ENCODE measurements at regions not wholly inside any gene's neighbourhood (a gene's known extent, or its start where the extent isn't known, plus 50 kb on each side); places are given as distances from the start of the nearest gene placed in this dataset.

- Mint-ChIP-seq H3K4me1 (peaks cover 4% of the 10 kb centered on the region), H3K27ac (no peak overlapping the region), H3K36me3 (ENCODE audit: low read depth) (no peaks in the 10 kb centered on the region), H3K4me3 (no peak overlapping the region), H3K9me3 (no peaks in the 10 kb centered on the region), H3K27me3 (peaks cover 3% of the 10 kb centered on the region)
- DNase-seq = no peak
- intact Hi-C loops (cut with micrococcal nuclease) = loop anchor here (10.0 kb wide), 1 partner anchor 913 kb away; no protein-coding TSS in a partner anchor
Measured at GRCh38 chr5:122701640-122702523, 73.0 kb upstream of the SNX2 start.

- H3K4me1 Mint-ChIP-seq = peaks cover 4% of the 10 kb centered on the region
- H3K9me3 Mint-ChIP-seq = no peaks in the 10 kb centered on the region
- H3K27ac Mint-ChIP-seq = no peak overlapping the region
- peaks cover 3% of the 10 kb centered on the region for H3K27me3 Mint-ChIP-seq
- H3K4me3 Mint-ChIP-seq = no peak overlapping the region
- intact Hi-C loops (cut with micrococcal nuclease) = loop anchor here (10.0 kb wide), 1 partner anchor 912 kb away; no protein-coding TSS in a partner anchor
- no peaks in the 10 kb centered on the region for H3K36me3 Mint-ChIP-seq (ENCODE audit: low read depth)
- no peak for DNase-seq
Measured at GRCh38 chr5:122702524-122702875, 72.4 kb upstream of the SNX2 start.

GRCh38 chr5:122703203-122703602 lies 71.7 kb upstream of the SNX2 start:
- no peak overlapping the region for H3K27ac Mint-ChIP-seq
- no peak for DNase-seq
- no peaks in the 10 kb centered on the region for H3K36me3 Mint-ChIP-seq (ENCODE audit: low read depth)
- H3K9me3 Mint-ChIP-seq = no peaks in the 10 kb centered on the region
- peaks cover 4% of the 10 kb centered on the region for H3K4me1 Mint-ChIP-seq
- no peak overlapping the region for H3K4me3 Mint-ChIP-seq
- H3K27me3 Mint-ChIP-seq = peaks cover 5% of the 10 kb centered on the region
- intact Hi-C loops (cut with micrococcal nuclease) = loop anchor here (10.0 kb wide), 1 partner anchor 912 kb away; no protein-coding TSS in a partner anchor

DNA sequence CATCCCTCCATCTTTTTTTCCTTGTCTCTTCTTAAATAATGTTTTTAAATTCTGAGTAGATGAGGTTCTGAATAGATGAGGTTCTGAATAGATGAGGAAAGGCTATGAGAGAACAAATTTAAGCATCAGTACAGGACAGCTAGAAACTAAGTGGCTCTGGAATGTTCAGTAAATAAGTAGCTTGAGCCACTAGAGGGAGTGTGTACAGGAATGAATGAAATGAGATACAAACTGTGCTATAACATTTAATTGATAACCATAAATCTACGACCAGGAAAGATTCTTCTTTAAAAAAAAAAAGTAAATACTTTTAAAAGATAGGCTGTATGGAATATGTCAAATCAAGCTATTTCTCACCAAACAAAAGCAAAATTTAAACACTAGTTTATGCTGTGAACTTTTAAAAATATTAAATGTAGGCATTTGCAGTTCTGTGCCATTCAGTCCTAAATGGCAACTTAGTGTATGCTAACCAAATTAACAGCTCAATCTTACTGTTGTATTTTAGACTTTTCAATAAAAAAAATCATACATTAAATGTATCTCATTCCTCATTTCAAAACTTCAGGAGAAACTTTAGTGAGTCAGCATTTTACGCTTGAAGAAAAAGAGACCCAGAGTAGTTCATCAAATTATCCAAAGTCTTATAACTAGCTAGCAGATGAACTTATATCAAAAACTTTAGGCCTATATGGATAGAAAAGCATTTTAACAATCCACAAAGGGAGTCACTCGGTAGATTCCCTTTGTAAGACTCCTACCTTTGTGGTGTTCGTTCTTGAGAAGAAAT lies 70.4 kb upstream of the SNX2 start:
- intact Hi-C loops (cut with micrococcal nuclease) = loop anchor here (10.0 kb wide), 1 partner anchor 910 kb away; no protein-coding TSS in a partner anchor
- no peak overlapping the region for H3K4me3 Mint-ChIP-seq
- H3K27me3 Mint-ChIP-seq = peaks cover 5% of the 10 kb centered on the region
- no peaks in the 10 kb centered on the region for H3K36me3 Mint-ChIP-seq (ENCODE audit: low read depth)
- H3K9me3 Mint-ChIP-seq = no peaks in the 10 kb centered on the region
- H3K27ac Mint-ChIP-seq = no peak overlapping the region
- DNase-seq = no peak
- H3K4me1 Mint-ChIP-seq = peaks cover 4% of the 10 kb centered on the region

DNA sequence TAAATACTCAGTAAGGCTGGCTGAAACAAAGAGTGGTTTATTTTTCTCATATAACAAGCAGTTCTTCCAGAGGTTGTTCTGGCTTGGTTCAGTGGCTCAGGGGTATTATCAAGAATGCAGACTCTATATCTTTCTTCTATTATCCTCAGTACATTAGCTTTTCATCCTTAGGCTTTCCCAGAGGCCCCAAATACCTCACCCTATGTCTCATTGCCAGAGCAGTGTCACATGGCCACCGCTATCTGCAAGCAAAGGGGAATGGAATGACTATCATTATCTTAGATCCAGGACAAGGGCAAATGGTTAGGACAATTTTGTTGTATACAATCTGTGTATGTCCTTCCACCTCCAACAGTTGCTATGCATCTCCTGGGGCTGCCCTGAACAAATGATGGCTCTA lies 69.0 kb upstream of the SNX2 start:
- peaks cover 4% of the 10 kb centered on the region for H3K4me1 Mint-ChIP-seq
- H3K9me3 Mint-ChIP-seq = no peaks in the 10 kb centered on the region
- no peak overlapping the region for H3K4me3 Mint-ChIP-seq
- no peak overlapping the region for H3K27ac Mint-ChIP-seq
- peaks cover 5% of the 10 kb centered on the region for H3K27me3 Mint-ChIP-seq
- DNase-seq = no peak
- intact Hi-C loops (cut with micrococcal nuclease) = loop anchor here (10.0 kb wide), 1 partner anchor 909 kb away; no protein-coding TSS in a partner anchor
- H3K36me3 Mint-ChIP-seq (ENCODE audit: low read depth) = no peaks in the 10 kb centered on the region

GRCh38 chr5:122707796-122708195 lies 67.1 kb upstream of the SNX2 start:
- H3K27me3 Mint-ChIP-seq = peaks cover 5% of the 10 kb centered on the region
- no peaks in the 10 kb centered on the region for H3K9me3 Mint-ChIP-seq
- no peak overlapping the region for H3K4me3 Mint-ChIP-seq
- H3K27ac Mint-ChIP-seq = no peak overlapping the region
- no peaks in the 10 kb centered on the region for H3K4me1 Mint-ChIP-seq
- DNase-seq = no peak
- intact Hi-C loops (cut with micrococcal nuclease) = loop anchor here (10.0 kb wide), 1 partner anchor 907 kb away; no protein-coding TSS in a partner anchor
- H3K36me3 Mint-ChIP-seq (ENCODE audit: low read depth) = no peaks in the 10 kb centered on the region

GRCh38 chr5:122713041-122713440 lies 61.8 kb upstream of the SNX2 start:
- Mint-ChIP-seq H3K4me3 (no peak overlapping the region), H3K27me3 (peaks cover 4% of the 10 kb centered on the region), H3K36me3 (ENCODE audit: low read depth) (no peaks in the 10 kb centered on the region), H3K4me1 (no peaks in the 10 kb centered on the region), H3K27ac (no peak overlapping the region), H3K9me3 (no peaks in the 10 kb centered on the region)
- DNase-seq = no peak
- intact Hi-C loops (cut with micrococcal nuclease) = no loop called here

DNA sequence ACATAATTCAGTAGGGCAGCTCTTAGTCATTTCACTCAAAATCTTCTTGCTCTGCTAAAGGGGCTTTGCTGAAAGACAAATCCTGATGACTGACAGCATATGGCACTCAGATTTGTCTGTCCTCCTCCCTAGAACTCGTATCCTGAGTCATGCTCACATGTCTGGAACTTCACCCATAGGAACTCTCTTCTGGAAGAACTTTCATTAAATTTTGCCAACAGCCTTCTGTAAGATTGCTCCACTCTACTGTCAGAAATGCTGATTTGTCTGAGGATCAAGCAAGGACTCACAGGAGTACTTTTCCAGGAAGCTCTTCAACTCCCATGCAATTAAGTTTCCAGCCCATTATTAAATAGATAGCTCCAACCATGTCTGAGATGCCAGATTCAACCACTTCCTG lies 59.8 kb upstream of the SNX2 start:
- DNase-seq = no peak
- Mint-ChIP-seq H3K4me3 (no peak overlapping the region), H3K27ac (no peak overlapping the region), H3K36me3 (ENCODE audit: low read depth) (no peaks in the 10 kb centered on the region), H3K9me3 (no peaks in the 10 kb centered on the region), H3K27me3 (peaks cover 7% of the 10 kb centered on the region), H3K4me1 (no peaks in the 10 kb centered on the region)
- intact Hi-C loops (cut with micrococcal nuclease) = no loop called here

DNA sequence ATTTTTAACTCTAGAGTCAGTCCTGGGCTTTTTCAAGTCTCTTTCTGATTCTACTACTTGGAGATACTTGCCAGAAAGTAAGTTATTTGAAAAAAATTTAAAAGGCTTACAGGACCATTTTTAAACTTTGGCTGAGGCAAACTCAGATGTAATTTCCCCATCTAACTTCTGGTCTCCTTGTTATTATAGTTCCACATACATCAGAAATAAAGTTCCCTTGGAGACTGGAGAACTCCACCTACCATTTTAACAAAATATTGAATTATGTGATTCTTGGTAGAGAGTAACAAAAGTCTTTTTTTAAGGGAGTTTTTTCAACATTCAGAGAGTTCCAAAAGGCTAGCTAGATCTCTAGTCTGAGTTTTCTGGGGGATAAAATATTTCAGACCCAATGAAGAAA lies 56.3 kb upstream of the SNX2 start:
- intact Hi-C loops (cut with micrococcal nuclease) = no loop called here

GRCh38 chr5:122719991-122720746 lies 54.7 kb upstream of the SNX2 start:
- intact Hi-C loops (cut with micrococcal nuclease) = no loop called here
- no peak for DNase-seq
- Mint-ChIP-seq H3K9me3 (no peaks in the 10 kb centered on the region), H3K4me1 (peaks cover 2% of the 10 kb centered on the region), H3K27ac (no peak overlapping the region), H3K27me3 (peaks cover 5% of the 10 kb centered on the region), H3K36me3 (ENCODE audit: low read depth) (no peaks in the 10 kb centered on the region), H3K4me3 (no peak overlapping the region)

More for the DNA sequence above, 56.3 kb upstream of the SNX2 start:
- no peak overlapping the region for H3K4me3 Mint-ChIP-seq
- H3K4me1 Mint-ChIP-seq = peaks cover 2% of the 10 kb centered on the region
- no peak for DNase-seq
- H3K36me3 Mint-ChIP-seq (ENCODE audit: low read depth) = no peaks in the 10 kb centered on the region
- no peak overlapping the region for H3K27ac Mint-ChIP-seq
- no peaks in the 10 kb centered on the region for H3K9me3 Mint-ChIP-seq
- peaks cover 9% of the 10 kb centered on the region for H3K27me3 Mint-ChIP-seq

DNA sequence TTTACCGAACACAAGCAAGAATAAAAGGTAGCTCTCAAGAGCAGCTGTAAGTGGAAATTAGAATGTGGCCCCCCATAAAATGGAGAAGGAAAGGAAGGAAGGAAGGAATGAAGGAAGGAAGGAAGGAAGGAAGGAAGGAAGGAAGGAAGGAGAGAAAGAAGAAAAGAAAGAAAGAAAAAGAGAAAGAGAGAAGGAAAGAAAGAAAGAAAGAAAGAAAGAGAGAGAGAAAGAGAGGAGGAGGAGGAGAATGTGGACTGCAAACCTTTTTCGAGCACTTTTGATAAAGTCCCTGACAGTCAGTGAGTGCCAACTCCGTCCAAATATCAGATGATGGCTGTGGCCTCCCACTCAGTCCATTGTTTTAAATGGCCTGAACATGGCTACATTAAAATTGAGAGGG lies 53.8 kb upstream of the SNX2 start:
- Mint-ChIP-seq H3K27me3 (peaks cover 5% of the 10 kb centered on the region), H3K9me3 (no peaks in the 10 kb centered on the region), H3K4me3 (no peak overlapping the region), H3K36me3 (ENCODE audit: low read depth) (no peaks in the 10 kb centered on the region), H3K4me1 (peaks cover 2% of the 10 kb centered on the region), H3K27ac (no peak overlapping the region)
- intact Hi-C loops (cut with micrococcal nuclease) = no loop called here
- peak; percentile 9 for DNase-seq

- no peak for DNase-seq
- Mint-ChIP-seq H3K4me1 (peaks cover 2% of the 10 kb centered on the region), H3K9me3 (no peaks in the 10 kb centered on the region), H3K27ac (no peak overlapping the region), H3K27me3 (peaks cover 5% of the 10 kb centered on the region), H3K36me3 (ENCODE audit: low read depth) (no peaks in the 10 kb centered on the region), H3K4me3 (no peak overlapping the region)
- intact Hi-C loops (cut with micrococcal nuclease) = no loop called here
Measured at GRCh38 chr5:122722341-122722740, 52.5 kb upstream of the SNX2 start.

- Mint-ChIP-seq H3K9me3 (no peaks in the 10 kb centered on the region), H3K4me1 (peaks cover 2% of the 10 kb centered on the region), H3K4me3 (no peak overlapping the region), H3K27me3 (peaks cover 6% of the 10 kb centered on the region), H3K36me3 (ENCODE audit: low read depth) (no peaks in the 10 kb centered on the region), H3K27ac (no peak overlapping the region)
- intact Hi-C loops (cut with micrococcal nuclease) = no loop called here
- DNase-seq = peak; percentile 44
Measured at GRCh38 chr5:122723606-122724352, 51.1 kb upstream of the SNX2 start.

All from activated CD4-positive, alpha-beta T cell treated with anti-CD3 and anti-CD28 coated beads, Interleukin-2, amount 10 ng/mL, durations not matched to agents 24 days and 14 days (primary cell).